IMR-90 (cell line): ENCODE measurements at regions not wholly inside any gene's neighbourhood (a gene's known extent, or its start where the extent isn't known, plus 50 kb on each side); places are given as distances from the start of the nearest gene placed in this dataset.

Experiments
- ATAC-seq: fragments of 200-7000 bp; cut with Tn5 transposase; 2 replicates; pipeline ENCODE4 v1.9.1; 2020; ENCODE audit warnings: low read depth, mild to moderate bottlenecking, moderate library complexity
- BruUV-seq: library from RNA; stranded (reverse); fragments of 400-500 nt; replicated peaks from 2 replicates; lab custom pipeline; 2021; lab: Mats Ljungman, UMichigan
- CTCF ChIA-PET: fragments of 300-600 bp; formaldehyde crosslinking; extraction: SDS; loops from one replicate; lab custom pipeline; 2021; ENCODE audit warnings: antibody characterized with exemption; lab: Yijun Ruan, JAX
- POLR2A ChIA-PET: fragments of 300-600 bp; sonication (Branson Sonifier 250); formaldehyde crosslinking; loops from one replicate; lab custom pipeline; 2022; ENCODE audit warnings: antibody characterized with exemption; ENCODE audit not compliant: unreplicated experiment; lab: Charles Lee
- DNase-seq: peaks from one replicate; pipeline ENCODE4 v3.0.0; 2013
- H2AFZ ChIP-seq: replicated peaks from 2 replicates; pipeline ENCODE3; 2013; ENCODE audit warnings: low read length, mild to moderate bottlenecking; ENCODE audit not compliant: poor library complexity
- H2AK5ac ChIP-seq: 2 replicates; pipeline ENCODE4 v1.6.1; 2013; ENCODE audit warnings: low read depth, low read length, inconsistent platforms
- H2AK9ac ChIP-seq: replicated peaks from 2 replicates; pipeline ENCODE3; 2013; ENCODE audit warnings: mild to moderate bottlenecking, low read depth, low read length, moderate library complexity; ENCODE audit not compliant: poor library complexity
- H2BK120ac ChIP-seq: 2 replicates; pipeline ENCODE4 v1.6.1; 2013; ENCODE audit warnings: low read depth, low read length, inconsistent platforms
- H2BK15ac ChIP-seq: 3 replicates; pipeline ENCODE4 v1.6.1; 2013; ENCODE audit warnings: low read depth, low read length, inconsistent platforms
- H2BK20ac ChIP-seq: 2 replicates; pipeline ENCODE4 v1.6.1; 2013; ENCODE audit warnings: low read depth, mild to moderate bottlenecking, inconsistent platforms, low read length, moderate library complexity
- H2BK5ac ChIP-seq: 2 replicates; pipeline ENCODE4 v1.6.1; 2013; ENCODE audit warnings: mild to moderate bottlenecking, low read depth, low read length, inconsistent platforms; ENCODE audit not compliant: poor library complexity, severe bottlenecking
- H3K14ac ChIP-seq: replicated peaks from 2 replicates; pipeline ENCODE4 v1.6.1; 2013; ENCODE audit warnings: low read depth, low read length, inconsistent platforms
- H3K18ac ChIP-seq: 2 replicates; pipeline ENCODE4 v1.6.1; 2013; ENCODE audit warnings: low read depth, low read length, control low read depth
- H3K23ac ChIP-seq: 2 replicates; pipeline ENCODE4 v1.6.1; 2013; ENCODE audit warnings: low read depth, low read length, inconsistent platforms
- H3K27ac ChIP-seq: 2 replicates; pipeline ENCODE4 v1.5.1; 2013; ENCODE audit warnings: mild to moderate bottlenecking, control low read depth, low read length; ENCODE audit not compliant: insufficient read depth
- H3K27me3 ChIP-seq: 2 replicates; pipeline ENCODE4 v1.6.1; 2013; ENCODE audit warnings: low read length; ENCODE audit not compliant: control insufficient read depth, insufficient read depth
- H3K36me3 ChIP-seq: 2 replicates; pipeline ENCODE4 v1.6.1; 2013; ENCODE audit warnings: low read length, mixed read lengths; ENCODE audit not compliant: control insufficient read depth, insufficient read depth
- H3K4ac ChIP-seq: 2 replicates; pipeline ENCODE4 v1.6.1; 2013; ENCODE audit warnings: low read depth, low read length, inconsistent platforms
- H3K4me1 ChIP-seq: 2 replicates; pipeline ENCODE4 v1.6.1; 2013; ENCODE audit warnings: low read length, mixed read lengths; ENCODE audit not compliant: control insufficient read depth, insufficient read depth
- H3K4me2 ChIP-seq: 2 replicates; pipeline ENCODE4 v1.6.1; 2013; ENCODE audit warnings: low read depth, mild to moderate bottlenecking, control low read depth, low read length, moderate library complexity
- H3K4me3 ChIP-seq: 2 replicates; pipeline ENCODE4 v1.5.1; 2013; ENCODE audit warnings: low read depth, mild to moderate bottlenecking, control low read depth, low read length, moderate library complexity; ENCODE audit not compliant: insufficient read depth
- H3K56ac ChIP-seq: 2 replicates; pipeline ENCODE4 v1.6.1; 2013; ENCODE audit warnings: low read length, inconsistent platforms; ENCODE audit not compliant: insufficient read depth; ENCODE audit errors: extremely low read depth
- H3K79me1 ChIP-seq, 2 experiments: 2 replicates each; pipeline ENCODE4 v1.6.1; 2013; ENCODE audit warnings: low read length in 2 of 2, inconsistent platforms in 1 of 2, low read depth in 1 of 2
- H3K9ac ChIP-seq: 2 replicates; pipeline ENCODE4 v1.6.1; 2013; ENCODE audit warnings: low read depth, low read length, control low read depth
- H3K9me1 ChIP-seq: 2 replicates; pipeline ENCODE4 v1.6.1; 2013; ENCODE audit warnings: low read length, inconsistent platforms; ENCODE audit not compliant: insufficient read depth
- H3K9me3 ChIP-seq: 2 replicates; pipeline ENCODE4 v1.6.1; 2013; ENCODE audit warnings: low read length; ENCODE audit not compliant: control insufficient read depth, insufficient read depth
- H4K20me1 ChIP-seq: 2 replicates; pipeline ENCODE4 v1.6.1; 2013; ENCODE audit warnings: low read length, inconsistent platforms; ENCODE audit not compliant: insufficient read depth
- H4K5ac ChIP-seq: 2 replicates; pipeline ENCODE4 v1.6.1; 2013; ENCODE audit warnings: mild to moderate bottlenecking, low read depth, low read length, control low read depth
- H4K8ac ChIP-seq, 2 experiments: 2 replicates each; pipeline ENCODE4 v1.6.1; 2013; ENCODE audit warnings: low read depth in 2 of 2, low read length in 2 of 2, control low read depth in 1 of 2, inconsistent platforms in 1 of 2
- H4K91ac ChIP-seq: 2 replicates; pipeline ENCODE4 v1.6.1; 2013; ENCODE audit warnings: low read depth, low read length, inconsistent platforms; ENCODE audit not compliant: insufficient read depth
- CHD1 ChIP-seq: IDR thresholded peaks from 2 replicates; pipeline ENCODE4 v1.6.1; 2012; ENCODE audit warnings: low read depth, low read length, improper control_type of control experiment
- WGBS, 2 experiments: methylation state at CpG; one replicate each; pipeline versions ENCODE4 v1.1.5 to v1.1.7; 2013; ENCODE audit warnings: missing lambda C conversion rate in 2 of 2; ENCODE audit not compliant: insufficient read length in 1 of 2; ENCODE audit errors: extremely low coverage in 2 of 2; 5-methylcytosine and 5-hydroxymethylcytosine counted together
- dilution Hi-C: fragments of 300-500 bp; cut with HindIII; formaldehyde crosslinking; loops from one replicate; pipeline ENCODE4 v1.14.3; 2018; ENCODE audit warnings: low sequenced_read_pairs; ENCODE audit not compliant: unreplicated experiment
- in situ Hi-C: fragments of 300-500 bp; cut with MboI; formaldehyde crosslinking; loops from 3 replicates; pipeline ENCODE4 v1.14.3; 2019; ENCODE audit warnings: low sequenced_read_pairs, inconsistent platforms, mixed read lengths
- intact Hi-C: fragments of 100-400 bp; cut with micrococcal nuclease; formaldehyde crosslinking; loops from 2 replicates; pipeline ENCODE4 v1.10.0; 2022

DNA sequence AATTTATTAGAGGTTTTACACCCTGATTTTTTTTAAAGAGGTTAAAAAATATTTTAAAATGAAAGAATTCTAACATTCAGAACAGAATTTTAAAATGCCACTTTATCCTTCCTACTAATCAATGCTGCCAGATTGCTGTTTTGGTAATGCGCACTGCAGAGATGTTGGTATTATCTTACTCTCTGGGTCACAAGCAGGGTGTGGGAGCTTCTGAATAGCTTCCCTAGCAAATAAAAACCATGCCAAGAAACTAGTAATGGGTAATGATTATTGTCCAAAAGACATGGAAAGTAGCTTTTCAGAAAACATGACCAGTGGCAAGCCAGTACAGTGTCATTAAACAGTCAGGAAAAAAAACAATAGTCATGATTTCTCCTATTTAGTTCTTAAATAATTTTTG, 205.4 kb downstream of the TPBG start:
- H3K4ac ChIP-seq: no peak overlapping the region
- no peaks in the 10 kb centered on the region for H3K36me3 ChIP-seq
- H2AK9ac ChIP-seq: no peak overlapping the region
- no peak overlapping the region for H4K8ac ChIP-seq
- no peak overlapping the region for H3K18ac ChIP-seq
- intact Hi-C loops: no loop called here
- no peak overlapping the region for H2AFZ ChIP-seq
- in situ Hi-C loops: no loop called here
- H3K14ac ChIP-seq: no peak overlapping the region
- CTCF ChIA-PET: no interaction called here
- no peak overlapping the region for H3K9ac ChIP-seq
- no TSS peak for BruUV-seq
- H3K9me1 ChIP-seq: no peaks in the 10 kb centered on the region; the same call in 1 of the 2 replicates
- H3K79me1 ChIP-seq: no peaks in the 10 kb centered on the region
- no peak overlapping the region for H2AK5ac ChIP-seq
- no peak overlapping the region for H2BK120ac ChIP-seq
- H3K4me2 ChIP-seq: no peak overlapping the region
- no peaks in the 10 kb centered on the region for H4K20me1 ChIP-seq
- ATAC-seq (no peak), DNase-seq (no peak)
- H3K23ac ChIP-seq: no peak overlapping the region
- H2BK5ac ChIP-seq: no peak overlapping the region
- no peak overlapping the region for H3K56ac ChIP-seq
- no peak overlapping the region for H3K27ac ChIP-seq
- H3K4me1 ChIP-seq: no peaks in the 10 kb centered on the region
- dilution Hi-C loops: no loop called here
- no peak overlapping the region for H4K91ac ChIP-seq
- no peaks in the 10 kb centered on the region for H3K9me3 ChIP-seq
- no peak for TF ChIP-seq CHD1
- H2BK20ac ChIP-seq: no peak overlapping the region
- no CpG with 5 or more reads among the region's 1 CpG for WGBS, 2 experiments
- no peak overlapping the region for H4K5ac ChIP-seq
- H3K27me3 ChIP-seq: peaks cover 11% of the 10 kb centered on the region
- H3K4me3 ChIP-seq: no peak overlapping the region
- H2BK15ac ChIP-seq: no peak overlapping the region
- POLR2A ChIA-PET: no interaction called here
